GM12864 (cell line): ENCODE measurements at regions not wholly inside any gene's neighbourhood (a gene's known extent, or its start where the extent isn't known, plus 50 kb on each side); places are given as distances from the start of the nearest gene placed in this dataset.

Source experiments
- DNase-seq: peaks from one replicate; pipeline ENCODE4 v3.0.0-alpha.2; 2011; ENCODE audit warnings: low read depth
- H3K4me3 ChIP-seq: 2 replicates; pipeline ENCODE4 v1.5.1; 2011; ENCODE audit warnings: mild to moderate bottlenecking, low read depth, low read length, control low read depth
- CTCF ChIP-seq: IDR thresholded peaks from 2 replicates; pipeline ENCODE4 v1.5.1; 2011; ENCODE audit warnings: low read depth, mild to moderate bottlenecking, moderate library complexity, low read length, control low read depth, inconsistent platforms; ENCODE audit errors: missing control alignments

DNA sequence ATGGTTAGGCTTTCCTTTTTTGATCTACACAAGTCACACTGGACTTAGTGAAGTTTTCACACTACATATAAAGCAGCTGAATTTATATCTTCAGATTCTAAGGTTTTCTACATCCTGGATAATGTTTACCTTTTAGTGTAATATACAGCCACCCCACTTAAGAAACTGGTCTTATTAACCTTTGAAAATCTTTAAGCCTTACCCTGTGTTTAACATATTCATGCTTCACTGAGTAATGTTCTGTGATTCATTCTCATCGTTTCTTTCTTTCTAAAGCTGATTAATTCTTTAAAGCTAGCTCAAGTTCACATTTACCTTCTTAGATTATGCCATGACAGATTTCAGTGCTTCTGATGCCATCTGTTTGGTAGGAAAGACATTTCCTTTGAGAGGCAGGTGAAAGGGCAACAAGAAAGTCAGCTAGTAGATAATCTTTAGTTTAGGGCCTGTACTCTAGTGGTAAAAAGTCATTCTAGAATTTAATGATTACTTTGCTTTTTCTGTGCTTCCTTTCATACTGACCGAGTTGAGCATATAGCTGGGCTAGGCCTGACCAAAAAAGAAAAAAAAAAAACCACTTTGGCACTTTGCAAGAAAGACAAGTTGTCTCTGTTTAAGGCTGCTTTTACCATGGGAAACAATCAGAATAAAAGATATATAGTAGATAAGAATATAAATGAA is 690.9 kb upstream of the FBXO33 start:
- DNase-seq, result no peak
- no peak overlapping the region for H3K4me3 ChIP-seq
- no peak for TF ChIP-seq CTCF

GRCh38 chr14:40119765-40120164 is 687.5 kb upstream of the FBXO33 start:
- TF ChIP-seq CTCF, result no peak

GRCh38 chr14:40119321-40119720 is 687.1 kb upstream of the FBXO33 start:
- no peak for DNase-seq
- no peak for TF ChIP-seq CTCF
- H3K4me3 ChIP-seq, result no peak overlapping the region

More at GRCh38 chr14:40119765-40120164, 687.5 kb upstream of the FBXO33 start:
- H3K4me3 ChIP-seq, result no peak overlapping the region
- DNase-seq, result no peak

GRCh38 chr14:40115583-40115982 is 683.4 kb upstream of the FBXO33 start:
- TF ChIP-seq CTCF, result no peak
- DNase-seq, result no peak
- no peak overlapping the region for H3K4me3 ChIP-seq

DNA sequence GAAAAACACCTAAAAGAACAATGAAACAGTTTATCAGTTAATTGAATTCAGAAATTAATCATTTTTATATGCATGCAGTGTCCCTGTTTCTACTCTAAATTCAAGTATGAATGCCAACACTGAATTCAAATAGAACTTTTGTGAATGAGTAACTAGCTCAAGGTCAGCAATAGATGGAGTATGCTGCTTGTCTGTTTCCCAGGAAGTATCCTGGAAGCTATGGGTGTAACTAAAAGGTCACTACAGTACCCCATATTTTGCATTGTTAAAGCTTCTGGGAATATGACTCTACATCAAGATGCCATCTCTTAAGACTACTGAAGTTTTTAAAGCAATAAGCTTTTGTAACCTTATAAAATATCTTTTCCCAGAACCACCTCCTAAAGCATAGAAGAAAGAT is 681.4 kb upstream of the FBXO33 start:
- no peak for DNase-seq
- no peak overlapping the region for H3K4me3 ChIP-seq
- no peak for TF ChIP-seq CTCF

DNA sequence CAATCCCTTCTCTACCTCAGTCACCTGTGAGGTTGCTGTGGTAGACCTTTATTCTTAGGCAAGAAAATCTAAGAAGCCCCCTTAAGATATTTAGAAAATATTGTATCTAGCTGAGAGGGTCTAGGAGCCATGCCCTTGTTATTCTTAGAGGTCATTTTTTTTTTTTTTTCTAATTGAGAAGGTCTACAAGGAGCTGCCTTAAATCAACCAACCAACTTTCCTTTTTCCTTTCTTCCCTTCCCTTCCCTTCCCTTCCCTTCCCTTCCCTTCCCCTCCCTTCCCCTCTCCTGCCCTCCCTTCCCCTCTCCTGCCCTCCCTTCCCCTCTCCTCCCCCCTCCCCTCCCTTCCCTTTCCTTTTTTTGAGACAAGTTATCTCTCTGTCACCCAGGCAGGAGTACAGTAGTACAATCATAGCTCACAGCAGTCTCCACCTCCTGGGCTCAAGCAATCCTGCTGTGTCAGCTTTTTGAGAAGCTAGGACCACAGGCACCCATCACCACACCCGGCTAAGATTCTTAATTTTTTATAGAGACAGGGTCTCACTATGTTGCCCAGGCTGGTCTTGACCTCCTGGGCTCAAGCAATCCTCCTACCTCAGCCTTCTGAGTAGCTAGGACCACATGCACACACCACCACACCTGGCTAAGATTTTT is 668.4 kb upstream of the FBXO33 start:
- no peak for DNase-seq
- no peak for TF ChIP-seq CTCF
- H3K4me3 ChIP-seq, result no peak overlapping the region

DNA sequence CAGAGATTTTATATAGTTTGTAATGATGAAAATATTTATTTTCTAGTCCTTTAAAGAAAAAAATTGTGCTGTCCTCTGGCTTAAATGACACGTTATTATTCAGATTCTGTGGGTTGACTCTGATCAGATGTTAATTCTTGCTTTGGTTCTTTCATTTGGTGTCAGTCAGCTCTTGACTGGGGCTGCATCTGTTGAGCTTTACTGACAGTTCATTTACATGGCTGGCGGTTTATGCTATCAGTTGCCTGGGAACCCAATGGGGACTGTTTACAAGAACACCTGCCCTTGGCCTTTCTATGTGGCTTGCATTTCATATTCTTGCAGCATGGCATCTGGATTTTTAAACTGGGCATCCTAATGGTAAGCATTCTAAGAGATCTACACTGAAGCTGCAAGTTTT is 667.1 kb upstream of the FBXO33 start:
- no peak for DNase-seq
- no peak overlapping the region for H3K4me3 ChIP-seq
- no peak for TF ChIP-seq CTCF
